ENCODE measurements at regions not wholly inside any gene's neighbourhood (a gene's known extent, or its start where the extent isn't known, plus 50 kb on each side); places are given as distances from the start of the nearest gene placed in this dataset.

- TF ChIP-seq CTCF (IDR thresholded peaks at IDR 0.05; ENCODE audit: borderline replicate concordance, extremely low read depth, low read length, poor library complexity, severe bottlenecking) (no peak), EZH2 (IDR thresholded peaks at IDR 0.05; ENCODE audit: borderline replicate concordance, low read depth, low read length, severe bottlenecking) (no peak)
Measured at GRCh38 chr18:8901019-8901418, 195.7 kb downstream of the MTCL1 start.

All from DND-41 (cell line).